Gastroesophageal sphincter (tissue), 3 donors: ENCODE measurements at regions not wholly inside any gene's neighbourhood (a gene's known extent, or its start where the extent isn't known, plus 50 kb on each side); places are given as distances from the start of the nearest gene placed in this dataset.
"Not testable (repeated sequence)": the region's sequence is repeated elsewhere in the genome, so short reads cannot be mapped to it uniquely, and the experiment has no call there.

ENCODE experiments used
- CTCF ChIP-seq, 4 experiments: fragments of 200-600 bp in 2 of 4; fragments of 450-650 bp in 2 of 4; sonication (generic) in 1 of 4; IDR thresholded peaks; one replicate each; pipeline ENCODE4 v1.5.1; 2017 to 2019; ENCODE audit warnings: antibody characterized with exemption in 4 of 4, mild to moderate bottlenecking in 2 of 4, moderate library complexity in 2 of 4
- POLR2A ChIP-seq, 2 donors: fragments of 450-650 bp; IDR thresholded peaks; one replicate each; pipeline ENCODE4 v1.6.1; 2017; ENCODE audit warnings: antibody characterized with exemption in 2 of 2, mild to moderate bottlenecking in 2 of 2, moderate library complexity in 1 of 2

- TF ChIP-seq CTCF, POLR2A (IDR thresholded peaks at IDR 0.05): not testable (repeated sequence)
Measured at GRCh38 chr13:50661881-50662280, 181.6 kb downstream of the DLEU7 start.
